H9 (cell line): ENCODE measurements at regions not wholly inside any gene's neighbourhood (a gene's known extent, or its start where the extent isn't known, plus 50 kb on each side); places are given as distances from the start of the nearest gene placed in this dataset.

Experiments used
- DNase-seq: peaks from one replicate; pipeline ENCODE4 v3.0.0-alpha.2; 2017
- H2AFZ ChIP-seq: one replicate; pipeline ENCODE4 v1.6.1; 2013; ENCODE audit warnings: mild to moderate bottlenecking, low read length, control low read depth, moderate library complexity
- H2AK5ac ChIP-seq: 2 replicates; pipeline ENCODE4 v1.6.1; 2013; ENCODE audit warnings: low read length, control low read depth, mixed read lengths; ENCODE audit not compliant: insufficient read length
- H2BK120ac ChIP-seq: one replicate; pipeline ENCODE4 v1.6.1; 2013; ENCODE audit warnings: low read depth, mild to moderate bottlenecking, low read length, control low read depth, inconsistent platforms; ENCODE audit not compliant: poor library complexity, severe bottlenecking
- H2BK12ac ChIP-seq: 2 replicates; pipeline ENCODE4 v1.6.1; 2013; ENCODE audit warnings: low read length, control low read depth, mixed read lengths, low read depth; ENCODE audit not compliant: insufficient read length
- H2BK15ac ChIP-seq: 2 replicates; pipeline ENCODE4 v1.6.1; 2013; ENCODE audit warnings: low read depth, low read length, control low read depth
- H2BK20ac ChIP-seq: one replicate; pipeline ENCODE4 v1.6.1; 2013; ENCODE audit warnings: low read depth, mild to moderate bottlenecking, low read length, control low read depth, inconsistent platforms; ENCODE audit not compliant: poor library complexity, severe bottlenecking
- H2BK5ac ChIP-seq: 2 replicates; pipeline ENCODE4 v1.6.1; 2013; ENCODE audit warnings: low read length, control low read depth, mixed read lengths; ENCODE audit not compliant: insufficient read length
- H3K14ac ChIP-seq: 2 replicates; pipeline ENCODE4 v1.6.1; 2013; ENCODE audit warnings: low read length, control low read depth; ENCODE audit not compliant: insufficient read depth
- H3K18ac ChIP-seq: 2 replicates; pipeline ENCODE4 v1.6.1; 2013; ENCODE audit warnings: low read depth, mild to moderate bottlenecking, mixed read lengths, low read length, control low read depth; ENCODE audit not compliant: insufficient read length
- H3K23ac ChIP-seq: 2 replicates; pipeline ENCODE4 v1.6.1; 2013; ENCODE audit warnings: low read length, control low read depth, mixed read lengths, low read depth; ENCODE audit not compliant: insufficient read length
- H3K23me2 ChIP-seq: 2 replicates; pipeline ENCODE4 v1.6.1; 2013; ENCODE audit warnings: low read depth, mild to moderate bottlenecking, mixed read lengths, low read length, control low read depth; ENCODE audit not compliant: insufficient read length, poor library complexity, severe bottlenecking
- H3K27ac ChIP-seq: 2 replicates; pipeline ENCODE4 v1.5.1; 2013; ENCODE audit warnings: low read length, control low read depth, mixed read lengths, low read depth; ENCODE audit not compliant: insufficient read length
- H3K27me3 ChIP-seq: 2 replicates; pipeline ENCODE4 v1.6.1; 2013; ENCODE audit warnings: low read length, control low read depth, inconsistent platforms; ENCODE audit not compliant: insufficient read depth
- H3K4ac ChIP-seq: 2 replicates; pipeline ENCODE4 v1.6.1; 2013; ENCODE audit warnings: low read depth, mild to moderate bottlenecking, control low read depth, inconsistent platforms, low read length, moderate library complexity
- H3K4me1 ChIP-seq: 2 replicates; pipeline ENCODE4 v1.6.1; 2013; ENCODE audit warnings: low read length, control low read depth, inconsistent platforms; ENCODE audit not compliant: insufficient read depth
- H3K4me2 ChIP-seq: 2 replicates; pipeline ENCODE4 v1.6.1; 2013; ENCODE audit warnings: low read length, control low read depth, mixed read lengths; ENCODE audit not compliant: insufficient read length, insufficient read depth
- H3K56ac ChIP-seq: 2 replicates; pipeline ENCODE4 v1.6.1; 2013; ENCODE audit warnings: low read depth, mild to moderate bottlenecking, mixed read lengths, low read length, control low read depth; ENCODE audit not compliant: insufficient read length
- H3K79me1 ChIP-seq: 2 replicates; pipeline ENCODE4 v1.6.1; 2013; ENCODE audit warnings: low read depth, mild to moderate bottlenecking, moderate library complexity, low read length, control low read depth, inconsistent platforms; ENCODE audit not compliant: insufficient read depth, poor library complexity, severe bottlenecking
- H3K79me2 ChIP-seq: 2 replicates; pipeline ENCODE4 v1.6.1; 2013; ENCODE audit warnings: low read length, control low read depth, inconsistent platforms; ENCODE audit not compliant: insufficient read depth
- H3K9ac ChIP-seq: 2 replicates; pipeline ENCODE4 v1.6.1; 2013; ENCODE audit warnings: low read length, control low read depth, mixed read lengths; ENCODE audit not compliant: insufficient read length; ENCODE audit errors: extremely low read depth
- H3K9me3 ChIP-seq: one replicate; pipeline ENCODE4 v1.6.1; 2013; ENCODE audit warnings: low read depth, low read length, inconsistent platforms; ENCODE audit not compliant: control insufficient read depth
- H3T11ph ChIP-seq: one replicate; pipeline ENCODE4 v1.6.1; 2013; ENCODE audit warnings: mild to moderate bottlenecking, low read length, control low read depth, inconsistent platforms
- H4K20me1 ChIP-seq: one replicate; pipeline ENCODE4 v1.6.1; 2013; ENCODE audit not compliant: control insufficient read depth, insufficient read length, insufficient read depth
- H4K5ac ChIP-seq: 2 replicates; pipeline ENCODE4 v1.6.1; 2013; ENCODE audit warnings: low read depth, mild to moderate bottlenecking, mixed read lengths, low read length, control low read depth; ENCODE audit not compliant: insufficient read length
- H4K8ac ChIP-seq: replicated peaks from 2 replicates; pipeline ENCODE4 v1.6.1; 2013; ENCODE audit warnings: low read length, control low read depth, mixed read lengths, low read depth; ENCODE audit not compliant: insufficient read length
- H4K91ac ChIP-seq: 2 replicates; pipeline ENCODE4 v1.6.1; 2013; ENCODE audit warnings: low read depth, mild to moderate bottlenecking, moderate library complexity, mixed read lengths, low read length, control low read depth; ENCODE audit not compliant: insufficient read length
- H3K27ac Mint-ChIP-seq, 3 experiments: 2 replicates in 2 of 3; 3 replicates in 1 of 3; pipeline ENCODE4 v1.8.0; 2020 to 2021; ENCODE audit warnings: mixed read lengths in 3 of 3, mild to moderate bottlenecking in 1 of 3, moderate library complexity in 1 of 3
- H3K27me3 Mint-ChIP-seq: 2 replicates; pipeline ENCODE4 v1.8.0; 2021; ENCODE audit warnings: low read depth, mild to moderate bottlenecking, moderate library complexity, mixed read lengths
- H3K36me3 Mint-ChIP-seq, 3 experiments: 2 replicates in 2 of 3; 3 replicates in 1 of 3; pipeline ENCODE4 v1.8.0; 2020 to 2021; ENCODE audit warnings: low read depth in 3 of 3, mixed read lengths in 3 of 3; ENCODE audit not compliant: insufficient read depth in 1 of 3
- H3K4me1 Mint-ChIP-seq, 2 experiments: 2 replicates each; pipeline ENCODE4 v1.8.0; 2020; ENCODE audit warnings: mixed read lengths in 2 of 2
- H3K4me3 Mint-ChIP-seq, 2 experiments: 2 replicates in 1 of 2; 3 replicates in 1 of 2; pipeline ENCODE4 v1.8.0; 2020 to 2021; ENCODE audit warnings: mild to moderate bottlenecking in 2 of 2, mixed read lengths in 2 of 2, moderate library complexity in 1 of 2
- H3K9me3 Mint-ChIP-seq, 2 experiments: 2 replicates in 1 of 2; 3 replicates in 1 of 2; pipeline ENCODE4 v1.8.0; 2020; ENCODE audit warnings: mild to moderate bottlenecking in 2 of 2, mixed read lengths in 2 of 2, moderate library complexity in 1 of 2
- CTCF ChIP-seq: fragments of 200-600 bp; sonication (generic); conservative IDR thresholded peaks from 3 replicates; pipeline ENCODE4 v1.8.0; 2021; ENCODE audit warnings: antibody characterized with exemption, mild to moderate bottlenecking
- WGBS: extraction: QIAGEN DNeasy Blood & Tissue Kit; methylation state at CpG from one replicate; pipeline ENCODE4 v1.1.7; 2013; ENCODE audit warnings: missing lambda C conversion rate, low lambda C conversion rate, mixed read lengths; ENCODE audit not compliant: insufficient read length; ENCODE audit errors: extremely low coverage; 5-methylcytosine and 5-hydroxymethylcytosine counted together

- Mint-ChIP-seq H3K27me3 (no peaks in the 10 kb centered on the region), H3K36me3 (no peaks in the 10 kb centered on the region), H3K9me3 (peaks cover under 1 to 22% of the 10 kb centered on the region in 2 experiments), H3K4me1 (no peaks in the 10 kb centered on the region; a peak in 1 of 4 replicates), H3K4me3 (no peak overlapping the region), H3K27ac (no peak overlapping the region)
- no peak overlapping the region for H2BK120ac ChIP-seq
- no peak overlapping the region for H2AFZ ChIP-seq
- H3K9ac ChIP-seq: no peak overlapping the region
- no peaks in the 10 kb centered on the region for H3K4me1 ChIP-seq
- H3K79me1 ChIP-seq: no peaks in the 10 kb centered on the region
- no peaks in the 10 kb centered on the region for H3K27me3 ChIP-seq
- DNase-seq: no peak
- H4K20me1 ChIP-seq: no peaks in the 10 kb centered on the region
- H3K4me2 ChIP-seq: no peak overlapping the region
- no peak overlapping the region for H3K56ac ChIP-seq
- H3K23me2 ChIP-seq: no peaks in the 10 kb centered on the region
- H3K23ac ChIP-seq: no peak overlapping the region
- H2AK5ac ChIP-seq: no peak overlapping the region
- no peak overlapping the region for H3K14ac ChIP-seq
- H3T11ph ChIP-seq: no peak overlapping the region
- no peaks in the 10 kb centered on the region for H3K9me3 ChIP-seq
- H4K8ac ChIP-seq: no peak overlapping the region
- no peak overlapping the region for H4K91ac ChIP-seq
- WGBS: no CpG with 5 or more reads among the region's 4 CpGs
- H3K79me2 ChIP-seq: no peaks in the 10 kb centered on the region
- no peak overlapping the region for H2BK12ac ChIP-seq
- no peak overlapping the region for H3K4ac ChIP-seq
- no peak for TF ChIP-seq CTCF
- H2BK15ac ChIP-seq: no peak overlapping the region
- H2BK20ac ChIP-seq: no peak overlapping the region
- H3K18ac ChIP-seq: no peak overlapping the region
- H3K27ac ChIP-seq: no peak overlapping the region
- H2BK5ac ChIP-seq: no peak overlapping the region
- no peak overlapping the region for H4K5ac ChIP-seq
Measured at GRCh38 chrX:127324128-127324527, 504.6 kb downstream of the PRR32 start.
